HK-2 (cell line): ENCODE measurements at regions not wholly inside any gene's neighbourhood (a gene's known extent, or its start where the extent isn't known, plus 50 kb on each side); places are given as distances from the start of the nearest gene placed in this dataset.
"Not testable (repeated sequence)": the region's sequence is repeated elsewhere in the genome, so short reads cannot be mapped to it uniquely, and the experiment has no call there.

Source experiments
- DNase-seq: peaks from one replicate; pipeline ENCODE4 v3.0.0-alpha.2; 2018; ENCODE audit not compliant: unreplicated experiment

- DNase-seq, result no peak
Observed at GRCh38 chr16:51981725-51982124, 565.2 kb downstream of the TOX3 start.

GRCh38 chr16:51977506-51977905 lies 569.4 kb downstream of the TOX3 start:
- DNase-seq, result not testable (repeated sequence)

- peak; percentile 10 for DNase-seq
Observed at GRCh38 chr16:51971184-51971583, 575.8 kb downstream of the TOX3 start.

- no peak for DNase-seq
Observed at GRCh38 chr16:51968749-51969148, 578.2 kb downstream of the TOX3 start.

- DNase-seq, result no peak
Observed at GRCh38 chr16:51967646-51968045, 579.3 kb downstream of the TOX3 start.

- DNase-seq, result no peak
Observed at GRCh38 chr16:51960931-51961330, 586.0 kb downstream of the TOX3 start.

- DNase-seq, result no peak
Observed at GRCh38 chr16:51953286-51953985, 593.5 kb downstream of the TOX3 start.

- DNase-seq, result no peak
Observed at GRCh38 chr16:51952500-51952899, 594.4 kb downstream of the TOX3 start.

- no peak for DNase-seq
Observed at GRCh38 chr16:51951668-51952298, 595.2 kb downstream of the TOX3 start.

GRCh38 chr16:51950118-51950780 lies 596.7 kb downstream of the TOX3 start:
- DNase-seq, result no peak

GRCh38 chr16:51949282-51949681 lies 597.7 kb downstream of the TOX3 start:
- no peak for DNase-seq

- no peak for DNase-seq
Observed at GRCh38 chr16:51941412-51941811, 605.5 kb downstream of the TOX3 start.

- no peak for DNase-seq
Observed at GRCh38 chr16:51940183-51940582, 606.8 kb downstream of the TOX3 start.

GRCh38 chr16:51939378-51939871 lies 607.5 kb downstream of the TOX3 start:
- DNase-seq, result no peak

- no peak for DNase-seq
Observed at GRCh38 chr16:51938861-51939260, 608.1 kb downstream of the TOX3 start.

GRCh38 chr16:51937771-51938170 lies 609.2 kb downstream of the TOX3 start:
- DNase-seq, result no peak

GRCh38 chr16:51936846-51937245 lies 610.1 kb downstream of the TOX3 start:
- no peak for DNase-seq

GRCh38 chr16:51932317-51932716 lies 614.6 kb downstream of the TOX3 start:
- DNase-seq, result no peak

GRCh38 chr16:51931653-51932052 lies 615.3 kb downstream of the TOX3 start:
- DNase-seq, result no peak

- no peak for DNase-seq
Observed at GRCh38 chr16:51924744-51925143, 622.2 kb downstream of the TOX3 start.

- no peak for DNase-seq
Observed at GRCh38 chr16:51922476-51922875, 624.5 kb downstream of the TOX3 start.

- no peak for DNase-seq
Observed at GRCh38 chr16:51919736-51920135, 627.2 kb downstream of the TOX3 start.

- DNase-seq, result no peak
Observed at GRCh38 chr16:51916814-51917213, 630.1 kb downstream of the TOX3 start.
